ENCODE measurements at regions not wholly inside any gene's neighbourhood (a gene's known extent, or its start where the extent isn't known, plus 50 kb on each side); places are given as distances from the start of the nearest gene placed in this dataset.

- TF ChIP-seq CTCF (conservative IDR thresholded peaks at IDR 0.05; ENCODE audit: low read depth in 2 of 2), result peak; percentile 39 to 76; a peak in 3 of 4 replicates
- TF ChIP-seq ZNF114 (CRISPR knock-in tag; IDR thresholded peaks at IDR 0.05), result no peak
- no peak for TF ChIP-seq EZH2 (IDR thresholded peaks at IDR 0.05; ENCODE audit: low read depth, unreplicated experiment)
- no peak for TF ChIP-seq EZH2phosphoT487 (IDR thresholded peaks at IDR 0.05; ENCODE audit: unreplicated experiment)
- TF ChIP-seq POLR2AphosphoS5 (IDR thresholded peaks at IDR 0.05; ENCODE audit: low read depth), result no peak
- TF ChIP-seq JUNB (IDR thresholded peaks at IDR 0.05; ENCODE audit: unreplicated experiment), result no peak
- no peak for TF ChIP-seq CREB1 (CRISPR knock-in tag; IDR thresholded peaks at IDR 0.05; ENCODE audit: low read depth)
- TF ChIP-seq ZNF331 (CRISPR knock-in tag; IDR thresholded peaks at IDR 0.05; ENCODE audit: low read depth), result no peak
- TF ChIP-seq REST (IDR thresholded peaks at IDR 0.05; ENCODE audit: unreplicated experiment), result no peak
- TF ChIP-seq NANOG (IDR thresholded peaks at IDR 0.05; ENCODE audit: borderline replicate concordance), result no peak
- peak; percentile 50; the same call in 1 of the 2 replicates for TF ChIP-seq ZNF462 (CRISPR knock-in tag; IDR thresholded peaks at IDR 0.05)
- no peak for TF ChIP-seq ETS1 (IDR thresholded peaks at IDR 0.05)
Measured at GRCh38 chr15:81612631-81613030, 238.6 kb upstream of the TMC3 start.

Data from GM23338 (cell line).